H4 (cell line): ENCODE measurements at regions not wholly inside any gene's neighbourhood (a gene's known extent, or its start where the extent isn't known, plus 50 kb on each side); places are given as distances from the start of the nearest gene placed in this dataset.

ENCODE experiments used
- DNase-seq: peaks from one replicate; pipeline ENCODE4 v3.0.0-alpha.2; 2015; ENCODE audit warnings: low spot score

- DNase-seq, result peak; percentile 73
Measured at GRCh38 chr5:81856948-81857928, 106.3 kb upstream of the SSBP2 start.

- no peak for DNase-seq
Measured at GRCh38 chr5:81855591-81855990, 104.7 kb upstream of the SSBP2 start.

- no peak for DNase-seq
Measured at GRCh38 chr5:81854915-81855314, 104.0 kb upstream of the SSBP2 start.

- DNase-seq, result no peak
Measured at GRCh38 chr5:81854485-81854884, 103.6 kb upstream of the SSBP2 start.

GRCh38 chr5:81853030-81853357, 102.1 kb upstream of the SSBP2 start:
- no peak for DNase-seq

- peak; percentile 54 for DNase-seq
Measured at GRCh38 chr5:81852291-81853029, 101.6 kb upstream of the SSBP2 start.

- peak; percentile 90 for DNase-seq
Measured at GRCh38 chr5:81851481-81852178, 100.7 kb upstream of the SSBP2 start.

- peak; percentile 10 for DNase-seq
Measured at GRCh38 chr5:81850501-81851357, 99.8 kb upstream of the SSBP2 start.

GRCh38 chr5:81849770-81850367, 99.0 kb upstream of the SSBP2 start:
- no peak for DNase-seq

GRCh38 chr5:81848362-81848880, 97.5 kb upstream of the SSBP2 start:
- no peak for DNase-seq

GRCh38 chr5:81846301-81846700, 95.4 kb upstream of the SSBP2 start:
- no peak for DNase-seq

GRCh38 chr5:81843845-81844244, 92.9 kb upstream of the SSBP2 start:
- no peak for DNase-seq

GRCh38 chr5:81842795-81843398, 92.0 kb upstream of the SSBP2 start:
- no peak for DNase-seq

GRCh38 chr5:81839034-81839433, 88.1 kb upstream of the SSBP2 start:
- no peak for DNase-seq

GRCh38 chr5:81838307-81838906, 87.5 kb upstream of the SSBP2 start:
- peak; percentile 33 for DNase-seq

GRCh38 chr5:81837667-81838306, 86.9 kb upstream of the SSBP2 start:
- DNase-seq, result no peak

- DNase-seq, result no peak
Measured at GRCh38 chr5:81835814-81836367, 85.0 kb upstream of the SSBP2 start.

GRCh38 chr5:81834021-81834660, 83.2 kb upstream of the SSBP2 start:
- no peak for DNase-seq

- DNase-seq, result no peak
Measured at GRCh38 chr5:81830596-81830995, 79.7 kb upstream of the SSBP2 start.
